ENCODE measurements at regions not wholly inside any gene's neighbourhood (a gene's known extent, or its start where the extent isn't known, plus 50 kb on each side); places are given as distances from the start of the nearest gene placed in this dataset.

DNA sequence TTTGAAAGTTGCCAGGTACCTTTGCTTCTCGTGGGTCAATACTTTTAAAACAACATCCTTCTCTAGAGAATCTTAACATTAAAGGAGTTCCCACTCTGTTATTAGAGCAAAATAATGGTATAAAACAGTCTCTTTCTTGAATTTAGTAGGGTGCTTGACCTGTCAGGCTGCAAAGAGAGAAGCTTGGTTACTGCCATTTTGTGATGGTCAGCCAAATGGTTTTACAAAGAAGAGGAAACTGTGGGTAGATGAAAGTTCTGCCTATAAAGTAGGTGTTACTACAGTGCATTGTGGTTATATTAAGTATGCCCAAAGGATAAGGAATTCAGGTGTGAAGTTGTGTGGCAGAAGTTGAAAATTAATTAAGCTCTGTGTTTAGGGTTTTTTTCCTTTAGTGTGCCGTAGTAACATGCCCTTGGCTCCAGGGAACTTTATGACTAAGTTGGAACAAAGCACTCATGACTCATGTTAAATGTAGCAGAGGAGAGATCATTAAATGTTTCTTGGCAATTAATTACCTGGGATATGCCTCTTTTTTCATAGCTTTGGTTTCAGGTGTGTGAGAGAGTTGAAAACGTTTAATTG is 354.0 kb upstream of the KITLG start:
- Histone ChIP-seq H3K9me3 (ENCODE audit: low read length) (no peaks in the 10 kb centered on the region), H2AFZ (ENCODE audit: low read depth, low read length) (no peak overlapping the region), H3K4me3 (ENCODE audit: low read length) (no peak overlapping the region)

GRCh38 chr12:88932457-88932856 is 352.2 kb upstream of the KITLG start:
- no peak overlapping the region for H3K27ac ChIP-seq (ENCODE audit: low read length)
- H3K36me3 ChIP-seq (ENCODE audit: insufficient read depth, low read length) = no peaks in the 10 kb centered on the region
- no peaks in the 10 kb centered on the region for H4K20me1 ChIP-seq (ENCODE audit: insufficient read depth)
- TF ChIP-seq EZH2 (IDR thresholded peaks at IDR 0.05; ENCODE audit: borderline replicate concordance, insufficient read depth, low read length, poor library complexity, severe bottlenecking) = no peak
- TF ChIP-seq MXI1 (conservative IDR thresholded peaks at IDR 0.05; ENCODE audit: poor library complexity, severe bottlenecking) = no peak
- TF ChIP-seq EP300 (conservative IDR thresholded peaks at IDR 0.05; ENCODE audit: poor library complexity, severe bottlenecking) = no peak
- TF ChIP-seq REST (IDR thresholded peaks at IDR 0.05; ENCODE audit: borderline replicate concordance) = no peak
- TF ChIP-seq POLR2AphosphoS5 (IDR thresholded peaks at IDR 0.05) = no peak
- no peak for TF ChIP-seq RAD21 (conservative IDR thresholded peaks at IDR 0.05)

More for the DNA sequence above, 354.0 kb upstream of the KITLG start:
- Histone ChIP-seq H3K27me3 (ENCODE audit: insufficient read depth, low read depth, low read length) (no peaks in the 10 kb centered on the region), H3K4me2 (ENCODE audit: low read length) (no peak overlapping the region), H3K9ac (ENCODE audit: low read length) (no peak overlapping the region), H3K27ac (ENCODE audit: low read length) (no peak overlapping the region), H3K36me3 (ENCODE audit: insufficient read depth, low read length) (no peaks in the 10 kb centered on the region), H3K9me2 (ENCODE audit: insufficient read depth, low read length) (no peaks in the 10 kb centered on the region), H3F3A (ENCODE audit: insufficient read depth, low read length, poor library complexity, severe bottlenecking) (no peaks in the 10 kb centered on the region), H3K79me2 (replicated peaks; ENCODE audit: insufficient read depth, low read length) (no peaks in the 10 kb centered on the region), H4K20me1 (ENCODE audit: insufficient read depth) (no peaks in the 10 kb centered on the region)
- no peak for TF ChIP-seq EZH2 (IDR thresholded peaks at IDR 0.05; ENCODE audit: borderline replicate concordance, insufficient read depth, low read length, poor library complexity, severe bottlenecking)
- TF ChIP-seq RAD21 (conservative IDR thresholded peaks at IDR 0.05) = no peak
- TF ChIP-seq MXI1 (conservative IDR thresholded peaks at IDR 0.05; ENCODE audit: poor library complexity, severe bottlenecking) = no peak
- no peak for TF ChIP-seq EP300 (conservative IDR thresholded peaks at IDR 0.05; ENCODE audit: poor library complexity, severe bottlenecking)
- no peak for TF ChIP-seq POLR2AphosphoS5 (IDR thresholded peaks at IDR 0.05)
- TF ChIP-seq TAF1 (IDR thresholded peaks at IDR 0.05; ENCODE audit: low read depth) = no peak
- no peak for TF ChIP-seq SMC3 (conservative IDR thresholded peaks at IDR 0.05; ENCODE audit: poor library complexity)
- no peak for TF ChIP-seq REST (IDR thresholded peaks at IDR 0.05; ENCODE audit: borderline replicate concordance)
- no peak for TF ChIP-seq CTCF (IDR thresholded peaks at IDR 0.05; ENCODE audit: poor library complexity, severe bottlenecking)

More at GRCh38 chr12:88932457-88932856, 352.2 kb upstream of the KITLG start:
- H3K9me2 ChIP-seq (ENCODE audit: insufficient read depth, low read length) = no peaks in the 10 kb centered on the region
- H3K4me2 ChIP-seq (ENCODE audit: low read length) = no peak overlapping the region
- H3F3A ChIP-seq (ENCODE audit: insufficient read depth, low read length, poor library complexity, severe bottlenecking) = no peaks in the 10 kb centered on the region
- H3K27me3 ChIP-seq (ENCODE audit: insufficient read depth, low read depth, low read length) = no peaks in the 10 kb centered on the region
- no peak overlapping the region for H2AFZ ChIP-seq (ENCODE audit: low read depth, low read length)
- H3K9ac ChIP-seq (ENCODE audit: low read length) = no peak overlapping the region
- H3K9me3 ChIP-seq (ENCODE audit: low read length) = no peaks in the 10 kb centered on the region
- no peaks in the 10 kb centered on the region for H3K79me2 ChIP-seq (replicated peaks; ENCODE audit: insufficient read depth, low read length)
- no peak overlapping the region for H3K4me3 ChIP-seq (ENCODE audit: low read length)
